Body of pancreas (tissue), 4 donors: ENCODE measurements at regions not wholly inside any gene's neighbourhood (a gene's known extent, or its start where the extent isn't known, plus 50 kb on each side); places are given as distances from the start of the nearest gene placed in this dataset.

ENCODE experiments used
- ATAC-seq: fragments of 150-250 bp; one replicate; pipeline ENCODE4 v1.9.1; 2016
- DNase-seq, 4 donors: peaks; one replicate each; pipeline ENCODE4 v3.0.0-alpha.2; 2019
- H3K27ac ChIP-seq, 4 donors: fragments of 200-600 bp; sonication (generic); 1 replicate in 3 of 4; 2 replicates in 1 of 4; pipeline versions ENCODE4 v1.5.1 to v1.6.1; 2016 to 2019; ENCODE audit warnings: mild to moderate bottlenecking in 1 of 4, mixed read lengths in 1 of 4, moderate library complexity in 1 of 4
- H3K27me3 ChIP-seq, 2 donors: fragments of 200-600 bp; sonication (generic); one replicate each; pipeline ENCODE4 v1.6.0; 2016; ENCODE audit warnings: mild to moderate bottlenecking in 1 of 2
- H3K36me3 ChIP-seq, 2 donors: fragments of 200-600 bp; sonication (generic); replicated peaks in 1 of 2; 2 replicates each; pipeline ENCODE4 v1.5.1; 2016; ENCODE audit warnings: low read depth in 2 of 2; ENCODE audit not compliant: insufficient read depth in 1 of 2
- H3K4me1 ChIP-seq: fragments of 200-600 bp; sonication (generic); one replicate; pipeline ENCODE4 v1.6.0; 2016
- H3K4me3 ChIP-seq, 2 donors: fragments of 200-600 bp; sonication (generic); 1 replicate in 1 of 2; 2 replicates in 1 of 2; pipeline ENCODE4 v1.5.1; 2016 to 2019
- H3K9me3 ChIP-seq, 3 donors: fragments of 200-600 bp; sonication (generic); 1 replicate in 2 of 3; 2 replicates in 1 of 3; pipeline ENCODE4 v1.5.1; 2016
- CTCF ChIP-seq, 7 experiments: fragments of 450-650 bp in 4 of 7; fragments of 200-600 bp in 3 of 7; sonication (generic) in 3 of 7; IDR thresholded peaks; one replicate each; pipeline ENCODE4 v1.5.1; 2016 to 2019; ENCODE audit warnings: antibody characterized with exemption in 7 of 7
- POLR2A ChIP-seq, 3 donors: fragments of 450-650 bp; IDR thresholded peaks; one replicate each; pipeline ENCODE4 v1.6.1; 2016; ENCODE audit warnings: antibody characterized with exemption in 3 of 3, mild to moderate bottlenecking in 2 of 3
- WGBS, 2 donors: methylation state at CpG; one replicate each; pipeline ENCODE4 v1.1.5; 2017; 5-methylcytosine and 5-hydroxymethylcytosine counted together
- intact Hi-C: fragments of 100-400 bp; cut with DNase I; formaldehyde crosslinking; loops from one replicate; pipeline ENCODE4 v1.15.1; 2023

- TF ChIP-seq POLR2A (IDR thresholded peaks at IDR 0.05) (no peak), CTCF (IDR thresholded peaks at IDR 0.05) (no peak)
Observed at GRCh38 chr16:54508351-54508750, 221.8 kb upstream of the IRX3 start.

GRCh38 chr16:54506741-54507500 lies 220.3 kb upstream of the IRX3 start:
- Histone ChIP-seq H3K4me1 (no peaks in the 10 kb centered on the region), H3K9me3 (no peaks in the 10 kb centered on the region), H3K27me3 (no peaks in the 10 kb centered on the region), H3K27ac (no peak overlapping the region), H3K4me3 (no peak overlapping the region), H3K36me3 (no peaks in the 10 kb centered on the region)
- intact Hi-C loops = no loop called here
- TF ChIP-seq POLR2A (IDR thresholded peaks at IDR 0.05) = no peak
- no peak for TF ChIP-seq CTCF (IDR thresholded peaks at IDR 0.05)
- no peak for DNase-seq
- ATAC-seq = no peak
- 21 to 22% methylated on average over 11 of the region's 11 CpGs for WGBS, 2 donors

More at GRCh38 chr16:54508351-54508750, 221.8 kb upstream of the IRX3 start:
- Histone ChIP-seq H3K27ac (no peak overlapping the region), H3K4me1 (no peaks in the 10 kb centered on the region), H3K9me3 (no peaks in the 10 kb centered on the region), H3K4me3 (no peak overlapping the region), H3K27me3 (no peaks in the 10 kb centered on the region), H3K36me3 (no peaks in the 10 kb centered on the region)
- no peak for DNase-seq
- no peak for ATAC-seq
- intact Hi-C loops = no loop called here
- 84 to 85% methylated on average over 12 of the region's 12 CpGs for WGBS, 2 donors

GRCh38 chr16:54506214-54506580 lies 219.6 kb upstream of the IRX3 start:
- DNase-seq = no peak
- ATAC-seq = no peak
- no peaks in the 10 kb centered on the region for H3K36me3 ChIP-seq
- H3K9me3 ChIP-seq = no peaks in the 10 kb centered on the region
- intact Hi-C loops = no loop called here
- no peak overlapping the region for H3K27ac ChIP-seq
- no peak for TF ChIP-seq POLR2A (IDR thresholded peaks at IDR 0.05)
- TF ChIP-seq CTCF (IDR thresholded peaks at IDR 0.05) = no peak
- H3K4me1 ChIP-seq = no peaks in the 10 kb centered on the region
- 55 to 60% methylated on average over 8 of the region's 8 CpGs for WGBS, 2 donors
- no peak overlapping the region for H3K4me3 ChIP-seq
- no peaks in the 10 kb centered on the region for H3K27me3 ChIP-seq

GRCh38 chr16:54505549-54506213 lies 219.1 kb upstream of the IRX3 start:
- ATAC-seq = no peak
- no peak for TF ChIP-seq POLR2A (IDR thresholded peaks at IDR 0.05)
- no peak for TF ChIP-seq CTCF (IDR thresholded peaks at IDR 0.05)
- no peak overlapping the region for H3K4me3 ChIP-seq
- H3K36me3 ChIP-seq = no peaks in the 10 kb centered on the region
- intact Hi-C loops = no loop called here
- DNase-seq = no peak
- 42 to 44% methylated on average over 10 of the region's 10 CpGs for WGBS, 2 donors
- no peak overlapping the region for H3K27ac ChIP-seq
- H3K4me1 ChIP-seq = no peaks in the 10 kb centered on the region
- no peaks in the 10 kb centered on the region for H3K9me3 ChIP-seq
- H3K27me3 ChIP-seq = no peaks in the 10 kb centered on the region
